Hypothalamus (tissue), 51 donors: ENCODE measurements at regions not wholly inside any gene's neighbourhood (a gene's known extent, or its start where the extent isn't known, plus 50 kb on each side); places are given as distances from the start of the nearest gene placed in this dataset.

Source experiments
- DNase-seq, 51 donors: peaks; one replicate each; lab custom pipeline; 2025; lab: John Stamatoyannopoulos, UW

- no peak for DNase-seq
These were observed 144.7 kb upstream of the ANKRD28 start for GRCh38 chr3:15942462-15942861.

GRCh38 chr3:15942936-15943335, 145.2 kb upstream of the ANKRD28 start:
- no peak for DNase-seq

GRCh38 chr3:15948388-15948787, 150.6 kb upstream of the ANKRD28 start:
- DNase-seq, result no peak

GRCh38 chr3:15952543-15953175, 154.9 kb upstream of the ANKRD28 start:
- DNase-seq, result no peak

- DNase-seq, result no peak
These were observed 156.1 kb upstream of the ANKRD28 start for GRCh38 chr3:15953841-15954240.

- peak in 15 of 51 donors; percentile 5 to 47 (median 26) for DNase-seq
These were observed 158.2 kb upstream of the ANKRD28 start for GRCh38 chr3:15955968-15956367.

- DNase-seq, result no peak
These were observed 161.1 kb upstream of the ANKRD28 start for GRCh38 chr3:15958692-15959433.

GRCh38 chr3:15959434-15959811, 161.6 kb upstream of the ANKRD28 start:
- no peak for DNase-seq

GRCh38 chr3:15964605-15965442, 167.0 kb upstream of the ANKRD28 start:
- DNase-seq, result peak in 1 of 51 donors; percentile 4

GRCh38 chr3:15967577-15967976, 169.8 kb upstream of the ANKRD28 start:
- DNase-seq, result no peak

- no peak for DNase-seq
These were observed 172.3 kb upstream of the ANKRD28 start for GRCh38 chr3:15969874-15970640.

GRCh38 chr3:15973414-15973813, 175.6 kb upstream of the ANKRD28 start:
- no peak for DNase-seq

GRCh38 chr3:15973940-15974339, 176.2 kb upstream of the ANKRD28 start:
- DNase-seq, result no peak

GRCh38 chr3:15974647-15975046, 176.9 kb upstream of the ANKRD28 start:
- DNase-seq, result no peak

GRCh38 chr3:15976524-15976923, 178.7 kb upstream of the ANKRD28 start:
- DNase-seq, result no peak

GRCh38 chr3:15977090-15977489, 179.3 kb upstream of the ANKRD28 start:
- no peak for DNase-seq

GRCh38 chr3:15977598-15978232, 179.9 kb upstream of the ANKRD28 start:
- no peak for DNase-seq

- no peak for DNase-seq
These were observed 181.0 kb upstream of the ANKRD28 start for GRCh38 chr3:15978801-15979200.

- DNase-seq, result no peak
These were observed 181.7 kb upstream of the ANKRD28 start for GRCh38 chr3:15979495-15979894.

- DNase-seq, result no peak
These were observed 182.1 kb upstream of the ANKRD28 start for GRCh38 chr3:15979900-15980299.
